GM13977 (cell line): ENCODE measurements at regions not wholly inside any gene's neighbourhood (a gene's known extent, or its start where the extent isn't known, plus 50 kb on each side); places are given as distances from the start of the nearest gene placed in this dataset.

Experiments used
- DNase-seq: peaks from one replicate; pipeline ENCODE4 v3.0.0; 2012; ENCODE audit warnings: low spot score
- in situ Hi-C: fragments of 300-500 bp; cut with MboI; formaldehyde crosslinking; loops from one replicate; pipeline ENCODE4 v1.12.0; 2022; ENCODE audit warnings: low sequenced_read_pairs, low pct_unique_long_range_greater_than_20kb, mixed read lengths, inconsistent platforms; ENCODE audit not compliant: unreplicated experiment
- TF ChIP-seq, protein P1 (sequence below): IDR thresholded peaks from 2 replicates; pipeline ENCODE4 v1.5.1; 2012; ENCODE audit warnings: mild to moderate bottlenecking, control low read depth; ENCODE audit not compliant: insufficient read depth; ENCODE audit errors: extremely low read depth, missing control alignments

DNA sequence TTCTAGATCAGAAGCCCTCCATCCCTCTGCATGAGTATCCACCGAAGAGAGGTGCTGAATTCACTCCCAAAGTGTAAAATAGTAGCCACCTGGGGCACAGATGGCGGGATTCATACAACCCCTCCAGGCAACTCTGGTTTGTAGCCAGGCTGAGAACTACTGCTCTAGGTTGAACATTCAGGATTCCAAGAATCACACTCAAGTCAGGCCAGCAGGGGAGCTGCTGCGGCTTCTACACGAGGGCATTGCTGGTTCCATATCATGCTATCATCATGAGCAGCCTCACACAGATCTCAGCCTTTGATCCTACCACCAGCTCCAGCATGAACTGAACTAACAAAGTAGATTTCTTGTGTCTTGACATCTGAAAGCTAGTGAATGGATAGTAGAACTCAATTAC lies 367.9 kb downstream of the DIRAS2 start:
- DNase-seq: no peak
- TF ChIP-seq, protein P1, sequence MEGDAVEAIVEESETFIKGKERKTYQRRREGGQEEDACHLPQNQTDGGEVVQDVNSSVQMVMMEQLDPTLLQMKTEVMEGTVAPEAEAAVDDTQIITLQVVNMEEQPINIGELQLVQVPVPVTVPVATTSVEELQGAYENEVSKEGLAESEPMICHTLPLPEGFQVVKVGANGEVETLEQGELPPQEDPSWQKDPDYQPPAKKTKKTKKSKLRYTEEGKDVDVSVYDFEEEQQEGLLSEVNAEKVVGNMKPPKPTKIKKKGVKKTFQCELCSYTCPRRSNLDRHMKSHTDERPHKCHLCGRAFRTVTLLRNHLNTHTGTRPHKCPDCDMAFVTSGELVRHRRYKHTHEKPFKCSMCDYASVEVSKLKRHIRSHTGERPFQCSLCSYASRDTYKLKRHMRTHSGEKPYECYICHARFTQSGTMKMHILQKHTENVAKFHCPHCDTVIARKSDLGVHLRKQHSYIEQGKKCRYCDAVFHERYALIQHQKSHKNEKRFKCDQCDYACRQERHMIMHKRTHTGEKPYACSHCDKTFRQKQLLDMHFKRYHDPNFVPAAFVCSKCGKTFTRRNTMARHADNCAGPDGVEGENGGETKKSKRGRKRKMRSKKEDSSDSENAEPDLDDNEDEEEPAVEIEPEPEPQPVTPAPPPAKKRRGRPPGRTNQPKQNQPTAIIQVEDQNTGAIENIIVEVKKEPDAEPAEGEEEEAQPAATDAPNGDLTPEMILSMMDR: no peak
- in situ Hi-C loops: no loop called here

DNA sequence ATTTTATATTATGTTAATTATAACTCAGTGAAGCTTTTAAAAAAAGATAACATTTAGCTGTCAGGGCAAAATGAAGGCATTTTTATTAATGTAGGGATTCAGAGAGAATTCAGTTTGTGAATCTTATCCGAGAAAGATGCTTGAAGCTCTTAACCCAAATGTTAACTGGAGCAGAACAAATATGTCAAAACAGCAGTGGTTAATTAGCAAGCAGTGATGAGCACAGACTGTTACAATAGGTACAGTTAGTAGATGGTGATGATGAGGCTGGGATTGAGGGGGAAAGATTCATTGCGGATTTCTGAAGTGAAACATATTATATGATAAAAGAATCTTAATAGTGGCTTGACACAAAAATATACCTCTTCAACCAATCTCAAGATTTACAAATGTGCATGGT lies 356.7 kb downstream of the DIRAS2 start:
- no peak for DNase-seq
- TF ChIP-seq, protein P1: no peak
- in situ Hi-C loops: no loop called here

DNA sequence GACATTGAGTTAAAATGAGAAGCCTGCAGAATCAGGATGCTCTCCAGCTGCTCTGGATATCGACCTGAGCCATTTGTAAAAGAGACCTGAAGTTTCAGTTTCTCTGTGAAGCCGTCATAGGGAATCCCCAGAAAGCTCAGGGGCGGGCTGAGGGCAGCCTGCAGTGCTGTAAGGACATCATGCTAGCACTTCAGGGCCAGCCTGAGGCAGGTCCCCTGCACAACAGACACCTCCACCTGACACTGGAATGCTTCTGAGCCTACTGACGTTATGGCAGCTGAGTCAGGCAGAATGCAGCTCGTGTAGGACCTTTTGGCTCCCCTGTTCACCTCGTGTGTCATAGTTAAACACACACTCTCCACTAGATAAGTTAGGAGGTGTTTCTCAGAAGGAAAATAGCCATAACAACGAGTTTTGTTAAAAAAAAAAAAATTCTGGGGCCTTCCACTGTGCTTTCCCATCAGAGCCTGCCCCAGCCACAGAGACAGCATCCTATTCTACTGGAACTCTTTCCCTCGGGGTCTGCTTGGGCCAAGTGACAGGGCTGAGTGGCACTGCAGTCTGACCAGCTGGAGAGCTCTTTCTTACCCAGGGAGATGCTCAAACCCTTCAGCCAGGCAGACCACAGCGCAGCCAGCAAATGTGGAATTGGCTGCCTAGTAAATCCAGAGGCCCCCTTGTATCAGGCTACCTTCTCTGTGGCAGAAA lies 354.9 kb downstream of the DIRAS2 start:
- in situ Hi-C loops: no loop called here
- TF ChIP-seq, protein P1: no peak
- DNase-seq: peak; percentile 57

DNA sequence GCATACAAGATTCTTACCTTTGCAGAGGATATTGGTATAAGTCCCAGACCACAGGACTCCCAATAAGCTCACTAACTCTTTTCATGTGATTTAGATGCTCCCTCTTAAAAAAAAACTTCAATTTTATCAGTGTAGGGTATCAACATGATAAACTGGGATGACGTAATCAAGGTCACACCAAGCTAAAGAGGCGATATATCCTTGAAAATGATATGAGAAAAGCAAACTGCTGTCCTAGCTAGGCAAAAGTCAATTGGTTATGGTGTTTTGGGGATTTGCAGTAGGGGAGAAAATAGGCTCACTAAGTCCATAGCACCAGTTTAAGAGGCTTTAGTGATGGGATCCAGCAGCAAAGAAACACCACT lies 354.4 kb downstream of the DIRAS2 start:
- in situ Hi-C loops: no loop called here
- no peak for DNase-seq
- TF ChIP-seq, protein P1: no peak

DNA sequence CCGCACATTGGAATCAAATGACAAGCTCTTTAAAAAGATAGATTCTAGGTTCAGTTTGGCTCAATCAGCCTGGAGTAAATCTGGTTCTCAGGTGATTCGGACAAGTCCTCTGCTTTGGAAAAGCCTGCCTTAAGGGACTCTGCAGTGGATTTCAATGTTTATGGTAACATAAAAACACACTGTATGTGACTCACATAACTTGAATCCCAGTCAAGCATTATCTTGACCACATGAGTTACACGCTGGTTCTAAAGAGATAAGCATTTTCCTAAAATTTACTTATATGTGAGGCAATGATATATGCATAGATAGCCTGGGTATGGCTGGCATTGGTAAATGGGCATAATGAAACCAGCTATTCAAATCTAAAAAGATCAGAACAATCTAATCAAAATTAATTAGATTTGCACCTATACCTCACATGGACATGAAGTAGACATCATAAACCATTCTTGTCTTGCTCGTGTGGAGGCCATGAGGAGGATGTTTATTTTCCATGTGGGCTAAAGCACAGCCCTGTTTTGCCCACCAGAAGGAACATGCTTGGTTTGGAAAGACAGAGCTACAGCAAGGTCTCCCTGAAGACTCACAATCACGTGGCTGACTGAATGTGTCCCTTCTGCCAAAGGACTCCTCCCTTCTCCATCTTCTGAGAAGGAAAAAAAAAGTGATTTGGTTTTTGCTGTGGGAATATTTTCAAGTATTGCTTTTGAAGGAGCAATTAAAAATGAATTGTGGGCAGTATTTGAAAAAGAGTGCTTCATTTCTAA lies 351.7 kb downstream of the DIRAS2 start:
- in situ Hi-C loops: no loop called here
- DNase-seq: no peak
- TF ChIP-seq, protein P1: no peak

DNA sequence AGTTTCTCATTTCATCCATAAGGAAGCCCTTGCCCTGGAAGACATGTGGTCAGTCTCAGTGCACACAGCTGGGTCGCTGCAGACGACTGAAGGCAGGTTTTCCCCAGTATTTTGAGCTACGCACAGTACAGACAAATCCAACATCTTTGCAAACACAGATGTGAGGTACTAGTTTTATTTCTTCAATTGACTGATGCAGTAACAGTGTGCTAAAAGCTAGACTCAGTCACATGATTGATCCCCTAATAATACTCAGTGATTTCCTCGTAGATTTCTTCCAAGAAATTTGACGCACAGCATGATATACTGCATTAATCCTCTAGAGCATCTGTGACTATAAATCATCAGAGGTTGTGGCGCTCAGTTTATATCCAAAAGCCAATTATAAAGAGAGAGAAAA lies 346.1 kb downstream of the DIRAS2 start:
- TF ChIP-seq, protein P1: no peak
- DNase-seq: no peak
- in situ Hi-C loops: no loop called here
